OCI-LY7 (cell line): ENCODE measurements at regions not wholly inside any gene's neighbourhood (a gene's known extent, or its start where the extent isn't known, plus 50 kb on each side); places are given as distances from the start of the nearest gene placed in this dataset.

Experiments used
- EZH2phosphoT487 ChIP-seq: fragments of 200-600 bp; sonication (generic); IDR thresholded peaks from 2 replicates; pipeline ENCODE4 v1.6.1; 2018; ENCODE audit warnings: low read depth, borderline replicate concordance, mild to moderate bottlenecking, mixed run types, antibody characterized with exemption, low read length, moderate library complexity, mixed read lengths
- TF ChIP-seq, protein P1 (sequence below): fragments of 200-600 bp; sonication (generic); conservative IDR thresholded peaks from 2 replicates; pipeline ENCODE4 v1.5.1; 2014; ENCODE audit warnings: mild to moderate bottlenecking, antibody characterized with exemption, low read length, moderate library complexity, mixed read lengths

GRCh38 chr14:42429401-42429800 lies 822.7 kb downstream of the LRFN5 start:
- TF ChIP-seq, protein P1, sequence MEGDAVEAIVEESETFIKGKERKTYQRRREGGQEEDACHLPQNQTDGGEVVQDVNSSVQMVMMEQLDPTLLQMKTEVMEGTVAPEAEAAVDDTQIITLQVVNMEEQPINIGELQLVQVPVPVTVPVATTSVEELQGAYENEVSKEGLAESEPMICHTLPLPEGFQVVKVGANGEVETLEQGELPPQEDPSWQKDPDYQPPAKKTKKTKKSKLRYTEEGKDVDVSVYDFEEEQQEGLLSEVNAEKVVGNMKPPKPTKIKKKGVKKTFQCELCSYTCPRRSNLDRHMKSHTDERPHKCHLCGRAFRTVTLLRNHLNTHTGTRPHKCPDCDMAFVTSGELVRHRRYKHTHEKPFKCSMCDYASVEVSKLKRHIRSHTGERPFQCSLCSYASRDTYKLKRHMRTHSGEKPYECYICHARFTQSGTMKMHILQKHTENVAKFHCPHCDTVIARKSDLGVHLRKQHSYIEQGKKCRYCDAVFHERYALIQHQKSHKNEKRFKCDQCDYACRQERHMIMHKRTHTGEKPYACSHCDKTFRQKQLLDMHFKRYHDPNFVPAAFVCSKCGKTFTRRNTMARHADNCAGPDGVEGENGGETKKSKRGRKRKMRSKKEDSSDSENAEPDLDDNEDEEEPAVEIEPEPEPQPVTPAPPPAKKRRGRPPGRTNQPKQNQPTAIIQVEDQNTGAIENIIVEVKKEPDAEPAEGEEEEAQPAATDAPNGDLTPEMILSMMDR, result no peak
- TF ChIP-seq EZH2phosphoT487, result no peak
